CD14-positive monocyte (primary cell): ENCODE measurements at regions not wholly inside any gene's neighbourhood (a gene's known extent, or its start where the extent isn't known, plus 50 kb on each side); places are given as distances from the start of the nearest gene placed in this dataset.

Experiments
- DNase-seq, 3 donors: peaks; one replicate each; pipeline ENCODE4 v3.0.0-alpha.2; 2011 to 2022
- H2AFZ ChIP-seq: 2 replicates; pipeline ENCODE4 v1.6.0; 2012; ENCODE audit warnings: mild to moderate bottlenecking, low read depth, low read length, inconsistent platforms; ENCODE audit not compliant: insufficient read depth, poor library complexity, severe bottlenecking
- H3K27ac ChIP-seq, 2 donors: 1 replicate in 1 of 2; 2 replicates in 1 of 2; pipeline ENCODE4 v1.5.1; 2012 to 2013; ENCODE audit warnings: low read length in 2 of 2, control low read depth in 1 of 2, inconsistent platforms in 1 of 2, low read depth in 1 of 2, mild to moderate bottlenecking in 1 of 2
- H3K27me3 ChIP-seq, 2 donors: one replicate each; pipeline versions ENCODE4 v1.6.0 to v1.6.1; 2011 to 2013; ENCODE audit warnings: low read length in 2 of 2; ENCODE audit not compliant: control insufficient read depth in 2 of 2, insufficient read depth in 2 of 2
- H3K36me3 ChIP-seq, 2 donors: replicated peaks in 1 of 2; 1 replicate in 1 of 2; 2 replicates in 1 of 2; pipeline versions ENCODE4 v1.5.1 to v1.6.1; 2012 to 2013; ENCODE audit warnings: low read length in 2 of 2, control low read depth in 1 of 2, inconsistent platforms in 1 of 2, mild to moderate bottlenecking in 1 of 2; ENCODE audit not compliant: insufficient read depth in 2 of 2, control insufficient read depth in 1 of 2
- H3K4me1 ChIP-seq, 2 donors: 1 replicate in 1 of 2; 2 replicates in 1 of 2; pipeline versions ENCODE4 v1.5.1 to v1.6.1; 2012 to 2013; ENCODE audit warnings: low read length in 2 of 2, control low read depth in 1 of 2, inconsistent platforms in 1 of 2, mild to moderate bottlenecking in 1 of 2, moderate library complexity in 1 of 2; ENCODE audit not compliant: insufficient read depth in 2 of 2, control insufficient read depth in 1 of 2
- H3K4me2 ChIP-seq: replicated peaks from 2 replicates; pipeline ENCODE3; 2012; ENCODE audit warnings: low read length, moderate library complexity, mild to moderate bottlenecking; ENCODE audit not compliant: poor library complexity, severe bottlenecking; ENCODE audit errors: extremely low read depth
- H3K4me3 ChIP-seq, 3 experiments: fragments of 200-600 bp in 1 of 3; sonication (generic) in 1 of 3; replicated peaks in 1 of 3; 1 replicate in 2 of 3; 2 replicates in 1 of 3; pipeline ENCODE4 v1.5.1; 2011 to 2013; ENCODE audit warnings: low read length in 3 of 3, mild to moderate bottlenecking in 3 of 3, control low read depth in 2 of 3, low read depth in 2 of 3, inconsistent platforms in 1 of 3, moderate library complexity in 1 of 3
- H3K79me2 ChIP-seq: 2 replicates; pipeline ENCODE4 v1.6.0; 2012; ENCODE audit warnings: mild to moderate bottlenecking, control low read depth, inconsistent platforms, low read length, moderate library complexity; ENCODE audit not compliant: insufficient read depth
- H3K9ac ChIP-seq: 2 replicates; pipeline ENCODE4 v1.6.0; 2017; ENCODE audit warnings: low read length, mild to moderate bottlenecking; ENCODE audit not compliant: insufficient read depth, poor library complexity, severe bottlenecking
- H3K9me3 ChIP-seq, 2 donors: replicated peaks in 1 of 2; 1 replicate in 1 of 2; 2 replicates in 1 of 2; pipeline versions ENCODE4 v1.5.1 to v1.6.1; 2012 to 2013; ENCODE audit warnings: low read length in 2 of 2, control low read depth in 1 of 2; ENCODE audit not compliant: control insufficient read depth in 1 of 2, insufficient read depth in 1 of 2
- H4K20me1 ChIP-seq: 2 replicates; pipeline ENCODE4 v1.6.0; 2012; ENCODE audit warnings: mild to moderate bottlenecking, low read length, control low read depth, moderate library complexity; ENCODE audit not compliant: insufficient read depth
- H3K27ac Mint-ChIP-seq, 7 donors: one replicate each; pipeline ENCODE4 v1.8.0; 2020; ENCODE audit warnings: mild to moderate bottlenecking in 7 of 7, mixed read lengths in 7 of 7, moderate library complexity in 6 of 7, inconsistent platforms in 2 of 7
- H3K27me3 Mint-ChIP-seq, 3 donors: one replicate each; pipeline ENCODE4 v1.8.0; 2021 to 2022; ENCODE audit warnings: low read depth in 3 of 3, mild to moderate bottlenecking in 3 of 3, mixed read lengths in 3 of 3, moderate library complexity in 3 of 3, inconsistent platforms in 1 of 3
- H3K36me3 Mint-ChIP-seq, 2 donors: one replicate each; pipeline ENCODE4 v1.8.0; 2020; ENCODE audit warnings: mixed read lengths in 2 of 2, inconsistent platforms in 1 of 2, mild to moderate bottlenecking in 1 of 2
- H3K4me1 Mint-ChIP-seq: one replicate; pipeline ENCODE4 v1.8.0; 2020; ENCODE audit warnings: mild to moderate bottlenecking, mixed read lengths
- H3K4me3 Mint-ChIP-seq, 2 donors: one replicate each; pipeline ENCODE4 v1.8.0; 2020; ENCODE audit warnings: mild to moderate bottlenecking in 2 of 2, mixed read lengths in 2 of 2, moderate library complexity in 1 of 2
- H3K9me3 Mint-ChIP-seq, 7 donors: one replicate each; pipeline ENCODE4 v1.8.0; 2020 to 2022; ENCODE audit warnings: mixed read lengths in 7 of 7, mild to moderate bottlenecking in 6 of 7, moderate library complexity in 6 of 7, inconsistent platforms in 2 of 7
- WGBS: methylation state at CpG from one replicate; pipeline ENCODE4 v1.1.5; 2013; ENCODE audit warnings: missing lambda C conversion rate; ENCODE audit not compliant: insufficient coverage; 5-methylcytosine and 5-hydroxymethylcytosine counted together
- intact Hi-C, 2 donors: fragments of 100-400 bp; cut with micrococcal nuclease; formaldehyde crosslinking; loops; one replicate each; pipeline versions ENCODE4 v1.15.0 to v1.15.1; 2023
- TF ChIP-seq, protein P1 (sequence below): fragments of 200-600 bp; IDR thresholded peaks from one replicate; pipeline ENCODE4 v1.8.0; 2022; ENCODE audit warnings: antibody characterized with exemption, mild to moderate bottlenecking

DNA sequence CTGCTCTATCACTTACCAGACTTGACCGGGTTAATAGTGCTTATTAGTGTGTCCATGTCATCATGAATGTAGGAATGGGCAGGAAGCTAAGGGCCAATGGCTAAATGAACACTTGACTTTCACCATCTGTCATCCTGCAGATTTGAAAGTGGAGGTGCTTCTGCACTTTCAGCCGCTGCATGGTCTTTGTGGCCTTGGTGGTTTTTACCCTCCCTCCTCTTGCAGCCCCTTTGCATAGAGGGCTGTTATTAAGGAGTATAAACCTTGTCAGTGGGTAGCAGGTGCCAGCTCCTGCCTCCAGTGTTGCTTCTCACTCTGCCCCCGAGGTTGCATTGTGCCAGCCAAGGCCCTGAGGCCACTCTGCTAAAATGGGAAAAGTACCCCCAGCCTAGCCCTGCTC is 122.2 kb upstream of the TNFAIP3 start:
- Mint-ChIP-seq H3K9me3 (no peaks in the 10 kb centered on the region), H3K4me3 (no peak overlapping the region), H3K36me3 (no peaks in the 10 kb centered on the region), H3K27ac (no peak overlapping the region), H3K4me1 (peaks cover 7% of the 10 kb centered on the region), H3K27me3 (no peaks in the 10 kb centered on the region)
- no peaks in the 10 kb centered on the region for H3K36me3 ChIP-seq
- no peak overlapping the region for H2AFZ ChIP-seq
- H3K27me3 ChIP-seq = no peaks in the 10 kb centered on the region
- no peaks in the 10 kb centered on the region for H3K79me2 ChIP-seq
- 71% methylated on average over 1 of the region's 3 CpGs for WGBS
- intact Hi-C loops = no loop called here
- TF ChIP-seq, protein P1, sequence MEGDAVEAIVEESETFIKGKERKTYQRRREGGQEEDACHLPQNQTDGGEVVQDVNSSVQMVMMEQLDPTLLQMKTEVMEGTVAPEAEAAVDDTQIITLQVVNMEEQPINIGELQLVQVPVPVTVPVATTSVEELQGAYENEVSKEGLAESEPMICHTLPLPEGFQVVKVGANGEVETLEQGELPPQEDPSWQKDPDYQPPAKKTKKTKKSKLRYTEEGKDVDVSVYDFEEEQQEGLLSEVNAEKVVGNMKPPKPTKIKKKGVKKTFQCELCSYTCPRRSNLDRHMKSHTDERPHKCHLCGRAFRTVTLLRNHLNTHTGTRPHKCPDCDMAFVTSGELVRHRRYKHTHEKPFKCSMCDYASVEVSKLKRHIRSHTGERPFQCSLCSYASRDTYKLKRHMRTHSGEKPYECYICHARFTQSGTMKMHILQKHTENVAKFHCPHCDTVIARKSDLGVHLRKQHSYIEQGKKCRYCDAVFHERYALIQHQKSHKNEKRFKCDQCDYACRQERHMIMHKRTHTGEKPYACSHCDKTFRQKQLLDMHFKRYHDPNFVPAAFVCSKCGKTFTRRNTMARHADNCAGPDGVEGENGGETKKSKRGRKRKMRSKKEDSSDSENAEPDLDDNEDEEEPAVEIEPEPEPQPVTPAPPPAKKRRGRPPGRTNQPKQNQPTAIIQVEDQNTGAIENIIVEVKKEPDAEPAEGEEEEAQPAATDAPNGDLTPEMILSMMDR = no peak
- H4K20me1 ChIP-seq = no peaks in the 10 kb centered on the region
- no peak overlapping the region for H3K9ac ChIP-seq
- no peaks in the 10 kb centered on the region for H3K9me3 ChIP-seq
- DNase-seq = no peak
- no peak overlapping the region for H3K4me3 ChIP-seq
- no peak overlapping the region for H3K4me2 ChIP-seq
- H3K4me1 ChIP-seq = peaks cover 0 to 1% of the 10 kb centered on the region in 2 donors
- H3K27ac ChIP-seq = no peak overlapping the region

GRCh38 chr6:137745321-137745720 is 121.7 kb upstream of the TNFAIP3 start:
- Histone ChIP-seq H2AFZ (no peak overlapping the region), H3K79me2 (no peaks in the 10 kb centered on the region), H4K20me1 (no peaks in the 10 kb centered on the region), H3K4me3 (no peak overlapping the region), H3K4me2 (no peak overlapping the region), H3K4me1 (no peaks in the 10 kb centered on the region), H3K9me3 (no peaks in the 10 kb centered on the region), H3K9ac (no peak overlapping the region), H3K36me3 (no peaks in the 10 kb centered on the region), H3K27me3 (no peaks in the 10 kb centered on the region), H3K27ac (no peak overlapping the region)
- Mint-ChIP-seq H3K27ac (no peak overlapping the region), H3K27me3 (no peaks in the 10 kb centered on the region), H3K9me3 (no peaks in the 10 kb centered on the region), H3K4me1 (peaks cover 3% of the 10 kb centered on the region), H3K36me3 (no peaks in the 10 kb centered on the region), H3K4me3 (no peak overlapping the region)
- no CpG with 5 or more reads among the region's 1 CpG for WGBS
- intact Hi-C loops = no loop called here
- no peak for DNase-seq
- TF ChIP-seq, protein P1 = no peak
